Cardiac muscle cell (in vitro differentiated cells and primary cell): ENCODE measurements at regions not wholly inside any gene's neighbourhood (a gene's known extent, or its start where the extent isn't known, plus 50 kb on each side); places are given as distances from the start of the nearest gene placed in this dataset.

ENCODE experiments used
- DNase-seq, 2 donors: peaks; one replicate each; pipeline versions ENCODE4 v3.0.0 to v3.0.0-alpha.2; 2010 to 2017; ENCODE audit warnings: low read depth in 1 of 2, low spot score in 1 of 2
- H3K27ac ChIP-seq: fragments of 200-600 bp; sonication (generic); 2 replicates; pipeline ENCODE4 v1.5.1; 2016
- H3K27me3 ChIP-seq: fragments of 200-600 bp; sonication (generic); 2 replicates; pipeline ENCODE4 v1.6.0; 2016; ENCODE audit warnings: control low read depth
- H3K36me3 ChIP-seq: fragments of 200-600 bp; sonication (generic); 2 replicates; pipeline ENCODE4 v1.5.1; 2016; ENCODE audit warnings: control low read depth
- H3K4me1 ChIP-seq: fragments of 200-600 bp; sonication (generic); 2 replicates; pipeline ENCODE4 v1.8.1; 2017; ENCODE audit warnings: low read depth, mild to moderate bottlenecking, mixed run types
- H3K4me3 ChIP-seq: fragments of 200-600 bp; sonication (generic); 2 replicates; pipeline ENCODE4 v1.5.1; 2016; ENCODE audit warnings: mild to moderate bottlenecking
- H3K9me3 ChIP-seq: fragments of 200-600 bp; sonication (generic); 2 replicates; pipeline ENCODE4 v1.5.1; 2017; ENCODE audit warnings: low read depth, mild to moderate bottlenecking, control low read depth
- CTCF ChIP-seq: IDR thresholded peaks from 2 replicates; pipeline ENCODE4 v1.5.1; 2012; ENCODE audit warnings: low read depth, mild to moderate bottlenecking, low read length

- Histone ChIP-seq H3K36me3 (no peaks in the 10 kb centered on the region), H3K27ac (no peak overlapping the region), H3K4me3 (no peak overlapping the region), H3K9me3 (no peaks in the 10 kb centered on the region), H3K4me1 (no peaks in the 10 kb centered on the region), H3K27me3 (no peaks in the 10 kb centered on the region)
- no peak for DNase-seq
- no peak for TF ChIP-seq CTCF
Measured at GRCh38 chr17:68657166-68657565, 56.0 kb upstream of the FAM20A start.

- TF ChIP-seq CTCF: no peak
- H3K27ac ChIP-seq: no peak overlapping the region
- H3K4me3 ChIP-seq: no peak overlapping the region
- no peaks in the 10 kb centered on the region for H3K36me3 ChIP-seq
- H3K9me3 ChIP-seq: no peaks in the 10 kb centered on the region
- no peaks in the 10 kb centered on the region for H3K4me1 ChIP-seq
- no peak for DNase-seq
- no peaks in the 10 kb centered on the region for H3K27me3 ChIP-seq
Measured at GRCh38 chr17:68656666-68657065, 55.5 kb upstream of the FAM20A start.
